HG03354 (cell line): ENCODE measurements at regions not wholly inside any gene's neighbourhood (a gene's known extent, or its start where the extent isn't known, plus 50 kb on each side); places are given as distances from the start of the nearest gene placed in this dataset.
"Not testable (repeated sequence)": the region's sequence is repeated elsewhere in the genome, so short reads cannot be mapped to it uniquely, and the experiment has no call there.

Experiments used
- ATAC-seq: cut with Tn5 transposase; IDR thresholded peaks from one replicate; pipeline ENCODE4 v1.9.1; 2021; ENCODE audit warnings: mild to moderate bottlenecking; ENCODE audit not compliant: unreplicated experiment, poor library complexity, severe bottlenecking

GRCh38 chr10:28190196-28190595 is 112.7 kb downstream of the MPP7 start:
- ATAC-seq: no peak

GRCh38 chr10:28188526-28188925 is 114.3 kb downstream of the MPP7 start:
- ATAC-seq: no peak

- no peak for ATAC-seq
Measured at GRCh38 chr10:28186887-28187578, 115.8 kb downstream of the MPP7 start.

- ATAC-seq: no peak
Measured at GRCh38 chr10:28186461-28186860, 116.4 kb downstream of the MPP7 start.

GRCh38 chr10:28184810-28185209 is 118.1 kb downstream of the MPP7 start:
- ATAC-seq: no peak

GRCh38 chr10:28181478-28182096 is 121.3 kb downstream of the MPP7 start:
- ATAC-seq: no peak

- ATAC-seq: no peak
Measured at GRCh38 chr10:28180654-28181053, 122.2 kb downstream of the MPP7 start.

GRCh38 chr10:28179743-28180099 is 123.1 kb downstream of the MPP7 start:
- ATAC-seq: no peak

- peak; percentile 79 for ATAC-seq
Measured at GRCh38 chr10:28179006-28179742, 123.7 kb downstream of the MPP7 start.

GRCh38 chr10:28177944-28178637 is 124.8 kb downstream of the MPP7 start:
- peak; percentile 79 for ATAC-seq

- ATAC-seq: not testable (repeated sequence)
Measured at GRCh38 chr10:28176498-28176897, 126.4 kb downstream of the MPP7 start.

GRCh38 chr10:28172223-28172610 is 130.6 kb downstream of the MPP7 start:
- ATAC-seq: no peak

GRCh38 chr10:28171468-28172222 is 131.2 kb downstream of the MPP7 start:
- no peak for ATAC-seq

- ATAC-seq: peak; percentile 99
Measured at GRCh38 chr10:28169525-28169924, 133.3 kb downstream of the MPP7 start.

- no peak for ATAC-seq
Measured at GRCh38 chr10:28160866-28161405, 141.9 kb downstream of the MPP7 start.

GRCh38 chr10:28157379-28157778 is 145.5 kb downstream of the MPP7 start:
- no peak for ATAC-seq

GRCh38 chr10:28155726-28156125 is 147.1 kb downstream of the MPP7 start:
- no peak for ATAC-seq

GRCh38 chr10:28151636-28152035 is 151.2 kb downstream of the MPP7 start:
- ATAC-seq: no peak

- ATAC-seq: no peak
Measured at GRCh38 chr10:28149746-28150145, 150.9 kb upstream of the ODAD2 start.
